ENCODE measurements at regions not wholly inside any gene's neighbourhood (a gene's known extent, or its start where the extent isn't known, plus 50 kb on each side); places are given as distances from the start of the nearest gene placed in this dataset.

- TF ChIP-seq ESRRA (IDR thresholded peaks at IDR 0.05; ENCODE audit: borderline replicate concordance, low read depth), result no peak
- no peak for TF ChIP-seq RBBP5 (IDR thresholded peaks at IDR 0.05; ENCODE audit: borderline replicate concordance, insufficient read depth, low read length, poor library complexity, severe bottlenecking)
- no peak for TF ChIP-seq KAT8 (IDR thresholded peaks at IDR 0.05; ENCODE audit: low read depth)
- no peak for TF ChIP-seq ZNF41 (CRISPR knock-in tag; conservative IDR thresholded peaks at IDR 0.05)
- TF ChIP-seq BRF2 (IDR thresholded peaks at IDR 0.05; ENCODE audit: borderline replicate concordance, insufficient read depth, insufficient read length), result no peak
- no peak for TF ChIP-seq FOXJ3 (CRISPR knock-in tag; IDR thresholded peaks at IDR 0.05)
Observed at GRCh38 chr7:42407833-42408232, 170.8 kb upstream of the GLI3 start.

All from K562 (cell line).